ENCODE measurements at regions not wholly inside any gene's neighbourhood (a gene's known extent, or its start where the extent isn't known, plus 50 kb on each side); places are given as distances from the start of the nearest gene placed in this dataset.
A peak's percentile ranks its signal among the peaks of the same experiment; 100 is the strongest.

DNA sequence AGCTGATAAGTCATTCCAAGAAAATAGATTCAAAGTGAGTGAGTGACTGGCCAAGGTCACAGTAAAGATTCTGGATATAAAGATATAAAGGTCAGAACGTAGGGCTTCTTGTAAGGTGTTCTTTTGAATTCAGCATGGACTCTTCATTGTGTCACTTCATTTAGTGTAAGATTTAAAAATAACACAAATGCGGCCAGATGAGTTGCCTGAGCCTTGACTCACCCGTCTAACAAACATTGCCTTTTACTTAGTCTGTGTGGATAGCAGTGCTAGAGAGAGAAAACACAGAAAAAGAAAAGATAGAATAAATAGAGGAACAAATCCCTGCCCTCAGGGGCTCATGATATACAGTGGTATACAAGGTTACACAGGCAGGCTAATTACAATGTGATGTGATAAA, 223.4 kb downstream of the PLPP3 start:
- Histone ChIP-seq H3K27ac (ENCODE audit: insufficient read depth, low read length) (no peak overlapping the region), H3K4me2 (ENCODE audit: extremely low read depth, insufficient read depth, low read length) (no peak overlapping the region)

GRCh38 chr1:56355422-56355821, 223.9 kb downstream of the PLPP3 start:
- Histone ChIP-seq H3K9ac (ENCODE audit: insufficient read depth, low read length) (no peak overlapping the region), H3K9me3 (ENCODE audit: control insufficient read depth, insufficient read depth, low read depth, low read length) (no peaks in the 10 kb centered on the region), H3K36me3 (ENCODE audit: control insufficient read depth, insufficient read depth, low read length) (no peaks in the 10 kb centered on the region), H3K27me3 (ENCODE audit: control insufficient read depth, insufficient read depth, low read length) (no peaks in the 10 kb centered on the region), H3K4me2 (ENCODE audit: extremely low read depth, insufficient read depth, low read length) (no peak overlapping the region), H3K4me3 (replicated peaks in 1 of 4; ENCODE audit: control extremely low read depth in 1 of 4, insufficient read depth in 1 of 4, low read depth in 3 of 4, low read length in 4 of 4) (no peak overlapping the region), H2AFZ (ENCODE audit: low read length) (no peak overlapping the region), H3K79me2 (ENCODE audit: control insufficient read depth, insufficient read depth, low read length) (no peaks in the 10 kb centered on the region), H4K20me1 (ENCODE audit: control insufficient read depth, extremely low read depth, insufficient read depth, low read length) (no peaks in the 10 kb centered on the region), H3K4me1 (ENCODE audit: control insufficient read depth, extremely low read depth, insufficient read depth, low read length) (peaks cover 2% of the 10 kb centered on the region), H3K27ac (ENCODE audit: insufficient read depth, low read length) (no peak overlapping the region)
- TF ChIP-seq EZH2 (IDR thresholded peaks at IDR 0.05; ENCODE audit: low read length, missing control alignments) (no peak), CTCF (conservative IDR thresholded peaks at IDR 0.05 in 1 of 2, IDR thresholded peaks at IDR 0.05 in 1 of 2; ENCODE audit: low read depth in 1 of 2, low read length in 2 of 2) (no peak)
- DNase-seq (ENCODE audit: low read depth in 2 of 2): peak in 1 of 2 donors; percentile 19

More for the DNA sequence above, 223.4 kb downstream of the PLPP3 start:
- H3K79me2 ChIP-seq (ENCODE audit: control insufficient read depth, insufficient read depth, low read length): no peaks in the 10 kb centered on the region
- H3K27me3 ChIP-seq (ENCODE audit: control insufficient read depth, insufficient read depth, low read length): no peaks in the 10 kb centered on the region
- H3K4me1 ChIP-seq (ENCODE audit: control insufficient read depth, extremely low read depth, insufficient read depth, low read length): peaks cover 2% of the 10 kb centered on the region
- DNase-seq (ENCODE audit: low read depth in 2 of 2): peak in 1 of 2 donors; percentile 13
- no peak overlapping the region for H3K4me3 ChIP-seq (replicated peaks in 1 of 4; ENCODE audit: control extremely low read depth in 1 of 4, insufficient read depth in 1 of 4, low read depth in 3 of 4, low read length in 4 of 4)
- H3K9me3 ChIP-seq (ENCODE audit: control insufficient read depth, insufficient read depth, low read depth, low read length): no peaks in the 10 kb centered on the region
- no peak overlapping the region for H2AFZ ChIP-seq (ENCODE audit: low read length)
- H3K36me3 ChIP-seq (ENCODE audit: control insufficient read depth, insufficient read depth, low read length): no peaks in the 10 kb centered on the region
- TF ChIP-seq EZH2 (IDR thresholded peaks at IDR 0.05; ENCODE audit: low read length, missing control alignments) (no peak), CTCF (conservative IDR thresholded peaks at IDR 0.05 in 1 of 2, IDR thresholded peaks at IDR 0.05 in 1 of 2; ENCODE audit: low read depth in 1 of 2, low read length in 2 of 2) (no peak)
- no peak overlapping the region for H3K9ac ChIP-seq (ENCODE audit: insufficient read depth, low read length)
- no peaks in the 10 kb centered on the region for H4K20me1 ChIP-seq (ENCODE audit: control insufficient read depth, extremely low read depth, insufficient read depth, low read length)

DNA sequence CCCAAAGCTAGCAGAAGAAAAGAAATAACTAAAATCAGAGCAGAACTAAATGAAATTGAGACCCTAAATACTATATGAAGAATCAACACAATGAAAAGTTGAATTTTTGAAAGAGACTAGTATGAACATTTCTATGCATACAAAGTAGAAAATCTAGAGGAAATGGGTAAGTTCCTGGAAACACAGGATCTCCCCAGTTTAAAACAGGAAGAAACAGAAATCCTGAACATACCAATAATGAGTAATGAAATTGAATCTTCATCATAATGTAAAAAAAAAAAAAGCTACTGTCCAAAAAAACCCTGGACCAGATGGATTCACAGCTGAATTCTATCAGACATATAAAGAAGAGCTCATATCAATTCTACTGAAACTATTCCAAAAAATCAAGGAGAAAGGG, 233.5 kb downstream of the PLPP3 start:
- Histone ChIP-seq H3K4me1 (ENCODE audit: control insufficient read depth, extremely low read depth, insufficient read depth, low read length) (no peaks in the 10 kb centered on the region), H3K9me3 (ENCODE audit: control insufficient read depth, insufficient read depth, low read depth, low read length) (no peaks in the 10 kb centered on the region), H3K36me3 (ENCODE audit: control insufficient read depth, insufficient read depth, low read length) (no peaks in the 10 kb centered on the region), H3K79me2 (ENCODE audit: control insufficient read depth, insufficient read depth, low read length) (no peaks in the 10 kb centered on the region), H3K9ac (ENCODE audit: insufficient read depth, low read length) (no peak overlapping the region), H2AFZ (ENCODE audit: low read length) (no peak overlapping the region), H3K27ac (ENCODE audit: insufficient read depth, low read length) (no peak overlapping the region), H3K27me3 (ENCODE audit: control insufficient read depth, insufficient read depth, low read length) (no peaks in the 10 kb centered on the region), H3K4me2 (ENCODE audit: extremely low read depth, insufficient read depth, low read length) (no peak overlapping the region), H4K20me1 (ENCODE audit: control insufficient read depth, extremely low read depth, insufficient read depth, low read length) (no peaks in the 10 kb centered on the region), H3K4me3 (replicated peaks in 1 of 4; ENCODE audit: control extremely low read depth in 1 of 4, insufficient read depth in 1 of 4, low read depth in 3 of 4, low read length in 4 of 4) (no peak overlapping the region)
- DNase-seq (ENCODE audit: low read depth in 2 of 2): no peak
- TF ChIP-seq CTCF (conservative IDR thresholded peaks at IDR 0.05 in 1 of 2, IDR thresholded peaks at IDR 0.05 in 1 of 2; ENCODE audit: low read depth in 1 of 2, low read length in 2 of 2) (no peak), EZH2 (IDR thresholded peaks at IDR 0.05; ENCODE audit: low read length, missing control alignments) (no peak)
